NOMO-1 (cell line): ENCODE measurements at regions not wholly inside any gene's neighbourhood (a gene's known extent, or its start where the extent isn't known, plus 50 kb on each side); places are given as distances from the start of the nearest gene placed in this dataset.
"Not testable (repeated sequence)": the region's sequence is repeated elsewhere in the genome, so short reads cannot be mapped to it uniquely, and the experiment has no call there.

ENCODE experiments used
- DNase-seq, 2 experiments: peaks; one replicate each; lab custom pipeline; 2025; ENCODE audit not compliant: unreplicated experiment in 2 of 2; lab: John Stamatoyannopoulos, UW

- no peak for DNase-seq
These were observed 893.8 kb upstream of the ACO1 start for GRCh38 chr9:31490551-31491106.

GRCh38 chr9:31492229-31492628 is 892.2 kb upstream of the ACO1 start:
- no peak for DNase-seq

GRCh38 chr9:31500422-31500821 is 884.0 kb upstream of the ACO1 start:
- DNase-seq: no peak

DNA sequence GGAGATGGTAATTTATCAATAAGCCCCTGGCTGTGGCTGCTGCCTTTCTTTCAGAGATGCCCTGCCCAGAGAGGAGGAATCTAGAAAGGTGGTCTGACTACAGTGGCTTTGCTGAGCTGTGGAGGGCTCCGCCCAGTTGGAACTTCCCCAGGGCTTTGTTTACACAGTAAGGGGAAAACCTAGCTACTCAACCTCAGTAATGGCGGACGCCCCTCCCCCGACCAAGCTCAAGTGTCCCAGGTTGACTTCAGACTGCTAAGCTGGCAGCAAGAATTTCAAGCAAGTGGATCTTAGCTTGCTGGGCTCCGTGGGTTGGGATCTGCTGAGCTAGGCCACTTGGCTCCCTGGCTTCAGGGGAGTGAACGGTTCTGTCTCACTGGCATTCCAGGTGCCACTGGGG is 865.4 kb upstream of the ACO1 start:
- no peak for DNase-seq

GRCh38 chr9:31519424-31519823 is 865.0 kb upstream of the ACO1 start:
- no peak for DNase-seq

DNA sequence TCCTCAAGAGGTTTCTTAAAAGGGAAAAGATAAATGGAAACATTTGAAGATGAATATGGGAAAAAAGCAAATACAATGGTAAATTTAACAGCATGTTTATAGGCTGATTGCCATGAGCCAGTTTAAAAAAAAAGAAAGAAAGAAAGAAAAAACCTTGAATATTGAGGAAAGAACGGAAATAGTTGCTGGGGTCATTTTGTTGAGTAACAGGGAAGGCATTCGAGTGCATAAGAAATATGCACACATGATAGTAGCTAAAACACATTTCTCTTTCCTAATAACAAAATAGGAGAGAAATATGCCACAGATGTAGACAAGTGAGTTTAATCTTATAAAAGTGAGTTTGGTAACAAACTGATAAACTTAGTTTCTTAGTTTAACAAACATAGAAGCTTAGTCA is 864.6 kb upstream of the ACO1 start:
- no peak for DNase-seq

- no peak for DNase-seq
These were observed 864.0 kb upstream of the ACO1 start for GRCh38 chr9:31520301-31521085.

GRCh38 chr9:31535651-31536050 is 848.8 kb upstream of the ACO1 start:
- DNase-seq: no peak

DNA sequence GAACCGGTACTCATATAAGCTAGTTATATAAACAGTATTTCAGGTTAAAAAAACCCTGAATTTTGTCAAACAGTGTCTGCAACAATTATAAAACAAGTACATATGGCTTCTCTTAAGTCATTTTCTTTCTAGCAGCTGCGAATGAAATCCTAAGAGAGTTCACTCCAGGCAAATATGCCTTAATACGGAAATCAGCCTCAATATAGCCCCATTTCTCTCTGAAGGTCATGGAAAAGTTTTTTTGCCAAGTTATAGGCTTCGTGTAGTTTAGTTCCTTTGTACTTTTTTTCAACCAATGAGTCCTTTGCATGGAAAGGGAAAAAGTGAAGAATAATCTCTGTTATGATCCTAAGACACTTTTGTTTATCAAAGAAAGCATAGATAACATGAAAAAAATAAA is 848.0 kb upstream of the ACO1 start:
- DNase-seq: no peak

GRCh38 chr9:31541721-31542281 is 842.6 kb upstream of the ACO1 start:
- no peak for DNase-seq

- DNase-seq: no peak
These were observed 841.9 kb upstream of the ACO1 start for GRCh38 chr9:31542384-31543055.

GRCh38 chr9:31554941-31555340 is 829.5 kb upstream of the ACO1 start:
- DNase-seq: no peak

GRCh38 chr9:31556667-31557463 is 827.6 kb upstream of the ACO1 start:
- DNase-seq: no peak

GRCh38 chr9:31572190-31572589 is 812.3 kb upstream of the ACO1 start:
- DNase-seq: not testable (repeated sequence)

DNA sequence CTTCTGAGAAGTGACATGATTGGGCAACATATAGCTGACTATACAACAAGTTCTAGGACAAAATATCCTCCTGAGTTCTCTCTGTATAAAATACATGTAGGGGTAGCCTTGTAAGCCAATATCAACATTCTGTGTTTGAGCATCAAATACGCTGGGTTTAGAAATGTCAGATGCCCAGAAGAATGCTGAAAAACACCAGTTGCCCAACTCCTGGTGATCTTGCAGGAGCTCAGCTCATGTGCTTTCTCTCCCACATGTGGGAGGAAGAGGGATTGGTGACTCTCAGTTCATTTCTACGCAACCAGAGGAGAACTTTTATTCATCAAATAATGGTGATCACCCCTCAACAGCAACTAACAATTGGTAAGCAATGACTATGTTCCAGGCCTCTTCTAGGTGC is 810.9 kb upstream of the ACO1 start:
- no peak for DNase-seq

DNA sequence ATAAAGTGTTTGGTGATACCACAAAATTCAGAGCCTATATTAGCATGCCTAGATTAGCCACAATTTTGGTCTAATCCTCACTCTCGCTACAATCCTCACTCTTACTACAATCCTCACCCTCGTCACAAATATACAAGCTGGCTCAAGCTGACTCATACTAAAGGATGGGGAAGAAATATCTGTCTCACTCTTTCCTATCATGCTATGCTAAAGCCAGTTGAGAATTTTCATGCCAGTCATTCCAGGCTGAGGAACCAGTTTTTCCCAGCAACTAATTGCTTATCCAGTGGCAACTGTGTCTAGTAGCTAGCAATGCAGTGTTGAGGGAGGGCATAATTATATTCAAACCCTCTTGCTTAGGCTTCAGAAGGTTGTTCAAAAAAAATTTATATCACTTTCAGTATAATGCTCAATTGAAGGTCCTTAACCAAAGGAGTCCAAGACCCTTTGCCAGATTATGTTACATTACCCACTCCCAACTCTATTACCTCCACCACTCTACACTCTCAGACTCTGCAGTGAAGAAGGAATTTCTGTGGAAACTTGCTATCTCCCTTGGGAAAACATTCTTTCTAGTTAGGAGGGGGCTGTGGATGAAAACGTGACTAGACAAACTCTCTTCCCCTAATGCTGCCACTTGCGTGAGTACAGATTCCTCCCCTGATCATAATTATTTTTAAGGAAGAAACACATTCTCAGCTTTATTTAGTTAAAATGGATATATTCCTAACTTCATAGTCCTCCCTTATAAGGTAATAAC is 810.3 kb upstream of the ACO1 start:
- DNase-seq: no peak

DNA sequence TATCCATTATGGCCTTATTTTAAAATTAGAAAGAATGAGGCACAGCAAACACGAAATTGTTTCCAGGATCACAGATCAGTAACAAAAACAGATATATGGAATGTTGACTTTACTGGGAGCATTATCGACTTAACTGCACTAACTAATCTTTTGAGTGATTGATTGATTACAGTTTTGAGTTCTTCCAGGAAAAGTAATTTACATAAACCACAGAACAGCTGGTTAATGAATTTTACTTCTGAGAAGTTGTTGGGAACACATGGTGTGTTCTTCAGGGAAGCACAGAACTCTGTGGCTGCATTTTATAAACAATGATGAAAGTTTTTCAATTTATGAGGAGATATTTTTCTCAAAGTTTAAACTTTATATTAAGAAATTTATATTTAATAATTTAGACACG is 802.4 kb upstream of the ACO1 start:
- DNase-seq: no peak

DNA sequence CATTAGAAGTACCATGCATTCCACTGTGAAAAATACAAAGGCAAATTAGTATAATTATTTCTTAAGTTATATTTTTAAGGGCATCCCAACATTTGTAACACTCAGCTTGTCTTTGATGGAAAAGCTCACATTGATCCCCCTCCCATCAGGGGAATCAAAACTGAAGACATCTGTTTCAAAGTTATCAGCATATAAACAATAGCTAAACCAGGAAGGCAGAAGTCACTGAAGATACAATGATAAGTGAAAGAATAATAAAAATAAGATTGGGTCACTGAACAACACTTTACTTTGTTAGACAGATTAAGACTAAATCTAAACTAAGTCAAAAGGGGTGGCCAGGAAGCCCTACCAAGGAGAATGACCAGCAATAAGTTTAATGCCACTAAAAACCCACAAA is 801.9 kb upstream of the ACO1 start:
- no peak for DNase-seq

DNA sequence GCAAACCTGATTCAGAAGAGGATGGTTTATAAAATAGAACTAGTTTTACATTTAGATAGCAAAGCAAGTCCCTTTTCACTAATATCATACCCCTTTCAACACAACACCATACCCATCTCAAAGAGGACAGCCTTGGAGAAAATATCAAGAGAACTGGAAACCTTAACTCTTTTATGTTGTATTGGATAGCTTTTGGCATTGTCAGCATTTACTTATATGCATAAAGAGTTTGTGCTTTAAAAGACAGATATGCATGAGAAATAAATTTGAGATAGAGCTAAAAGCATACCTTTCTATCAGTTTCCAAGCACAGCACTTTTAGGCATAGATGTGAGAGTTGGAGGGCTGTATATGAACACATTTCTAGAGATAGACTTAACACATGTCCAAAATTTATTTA is 799.3 kb upstream of the ACO1 start:
- no peak for DNase-seq

- no peak for DNase-seq
These were observed 797.3 kb upstream of the ACO1 start for GRCh38 chr9:31587146-31587545.
